Body of pancreas (tissue), 4 donors: ENCODE measurements at regions not wholly inside any gene's neighbourhood (a gene's known extent, or its start where the extent isn't known, plus 50 kb on each side); places are given as distances from the start of the nearest gene placed in this dataset.

Source experiments
- ATAC-seq: fragments of 150-250 bp; one replicate; pipeline ENCODE4 v1.9.1; 2016
- DNase-seq, 4 donors: peaks; one replicate each; pipeline ENCODE4 v3.0.0-alpha.2; 2019
- H3K27ac ChIP-seq, 4 donors: fragments of 200-600 bp; sonication (generic); 1 replicate in 3 of 4; 2 replicates in 1 of 4; pipeline versions ENCODE4 v1.5.1 to v1.6.1; 2016 to 2019; ENCODE audit warnings: mild to moderate bottlenecking in 1 of 4, mixed read lengths in 1 of 4, moderate library complexity in 1 of 4
- H3K27me3 ChIP-seq, 2 donors: fragments of 200-600 bp; sonication (generic); one replicate each; pipeline ENCODE4 v1.6.0; 2016; ENCODE audit warnings: mild to moderate bottlenecking in 1 of 2
- H3K36me3 ChIP-seq, 2 donors: fragments of 200-600 bp; sonication (generic); replicated peaks in 1 of 2; 2 replicates each; pipeline ENCODE4 v1.5.1; 2016; ENCODE audit warnings: low read depth in 2 of 2; ENCODE audit not compliant: insufficient read depth in 1 of 2
- H3K4me1 ChIP-seq: fragments of 200-600 bp; sonication (generic); one replicate; pipeline ENCODE4 v1.6.0; 2016
- H3K4me3 ChIP-seq, 2 donors: fragments of 200-600 bp; sonication (generic); 1 replicate in 1 of 2; 2 replicates in 1 of 2; pipeline ENCODE4 v1.5.1; 2016 to 2019
- H3K9me3 ChIP-seq, 3 donors: fragments of 200-600 bp; sonication (generic); 1 replicate in 2 of 3; 2 replicates in 1 of 3; pipeline ENCODE4 v1.5.1; 2016
- CTCF ChIP-seq, 7 experiments: fragments of 450-650 bp in 4 of 7; fragments of 200-600 bp in 3 of 7; sonication (generic) in 3 of 7; IDR thresholded peaks; one replicate each; pipeline ENCODE4 v1.5.1; 2016 to 2019; ENCODE audit warnings: antibody characterized with exemption in 7 of 7
- POLR2A ChIP-seq, 3 donors: fragments of 450-650 bp; IDR thresholded peaks; one replicate each; pipeline ENCODE4 v1.6.1; 2016; ENCODE audit warnings: antibody characterized with exemption in 3 of 3, mild to moderate bottlenecking in 2 of 3
- WGBS, 2 donors: methylation state at CpG; one replicate each; pipeline ENCODE4 v1.1.5; 2017; 5-methylcytosine and 5-hydroxymethylcytosine counted together
- intact Hi-C: fragments of 100-400 bp; cut with DNase I; formaldehyde crosslinking; loops from one replicate; pipeline ENCODE4 v1.15.1; 2023

GRCh38 chr9:28696960-28697359 is 1123.7 kb upstream of the C9orf72 start:
- no peak for ATAC-seq
- no peaks in the 10 kb centered on the region for H3K36me3 ChIP-seq
- DNase-seq: no peak
- H3K27me3 ChIP-seq: no peaks in the 10 kb centered on the region
- H3K4me1 ChIP-seq: no peaks in the 10 kb centered on the region
- 21 to 38% methylated on average over 2 of the region's 2 CpGs for WGBS, 2 donors
- no peaks in the 10 kb centered on the region for H3K9me3 ChIP-seq
- intact Hi-C loops: no loop called here
- no peak for TF ChIP-seq POLR2A (IDR thresholded peaks at IDR 0.05)
- TF ChIP-seq CTCF (IDR thresholded peaks at IDR 0.05): no peak
- H3K27ac ChIP-seq: no peak overlapping the region
- no peak overlapping the region for H3K4me3 ChIP-seq

- H3K4me3 ChIP-seq: no peak overlapping the region
- no peaks in the 10 kb centered on the region for H3K9me3 ChIP-seq
- H3K27ac ChIP-seq: no peak overlapping the region
- 54 to 67% methylated on average over 6 of the region's 6 CpGs for WGBS, 2 donors
- no peaks in the 10 kb centered on the region for H3K4me1 ChIP-seq
- intact Hi-C loops: no loop called here
- ATAC-seq: no peak
- no peaks in the 10 kb centered on the region for H3K36me3 ChIP-seq
- no peak for DNase-seq
- TF ChIP-seq CTCF (IDR thresholded peaks at IDR 0.05) (no peak), POLR2A (IDR thresholded peaks at IDR 0.05) (no peak)
- no peaks in the 10 kb centered on the region for H3K27me3 ChIP-seq
Measured at GRCh38 chr9:28699632-28700031, 1126.4 kb upstream of the C9orf72 start.

- TF ChIP-seq CTCF (IDR thresholded peaks at IDR 0.05) (no peak), POLR2A (IDR thresholded peaks at IDR 0.05) (no peak)
- no peaks in the 10 kb centered on the region for H3K4me1 ChIP-seq
- H3K36me3 ChIP-seq: no peaks in the 10 kb centered on the region
- DNase-seq (no peak), ATAC-seq (no peak)
- no peak overlapping the region for H3K4me3 ChIP-seq
- WGBS, 2 donors: 47 to 66% methylated on average over 2 of the region's 2 CpGs
- intact Hi-C loops: no loop called here
- no peaks in the 10 kb centered on the region for H3K9me3 ChIP-seq
- H3K27ac ChIP-seq: no peak overlapping the region
- H3K27me3 ChIP-seq: no peaks in the 10 kb centered on the region
Measured at GRCh38 chr9:28707616-28708015, 1134.3 kb upstream of the C9orf72 start.

GRCh38 chr9:28714188-28714587 is 1140.9 kb upstream of the C9orf72 start:
- 64 to 67% methylated on average over 3 of the region's 3 CpGs for WGBS, 2 donors
- intact Hi-C loops: no loop called here

More at GRCh38 chr9:28714188-28714587, 1140.9 kb upstream of the C9orf72 start:
- H3K27me3 ChIP-seq: no peaks in the 10 kb centered on the region
- H3K4me3 ChIP-seq: no peak overlapping the region
- no peaks in the 10 kb centered on the region for H3K36me3 ChIP-seq
- no peak for DNase-seq
- no peak for TF ChIP-seq CTCF (IDR thresholded peaks at IDR 0.05)
- no peak overlapping the region for H3K27ac ChIP-seq
- no peaks in the 10 kb centered on the region for H3K4me1 ChIP-seq
- no peaks in the 10 kb centered on the region for H3K9me3 ChIP-seq
- ATAC-seq: no peak
